NCI-H2171 treated with DMSO at 0.1 percent for 48 hours (cell line): ENCODE measurements at regions not wholly inside any gene's neighbourhood (a gene's known extent, or its start where the extent isn't known, plus 50 kb on each side); places are given as distances from the start of the nearest gene placed in this dataset.
"Not testable (repeated sequence)": the region's sequence is repeated elsewhere in the genome, so short reads cannot be mapped to it uniquely, and the experiment has no call there.

Source experiments
- DNase-seq: peaks from one replicate; lab custom pipeline; 2025; lab: John Stamatoyannopoulos, UW

- no peak for DNase-seq
Observed at GRCh38 chr16:75837681-75838080, 111.4 kb upstream of the CPHXL start.

DNA sequence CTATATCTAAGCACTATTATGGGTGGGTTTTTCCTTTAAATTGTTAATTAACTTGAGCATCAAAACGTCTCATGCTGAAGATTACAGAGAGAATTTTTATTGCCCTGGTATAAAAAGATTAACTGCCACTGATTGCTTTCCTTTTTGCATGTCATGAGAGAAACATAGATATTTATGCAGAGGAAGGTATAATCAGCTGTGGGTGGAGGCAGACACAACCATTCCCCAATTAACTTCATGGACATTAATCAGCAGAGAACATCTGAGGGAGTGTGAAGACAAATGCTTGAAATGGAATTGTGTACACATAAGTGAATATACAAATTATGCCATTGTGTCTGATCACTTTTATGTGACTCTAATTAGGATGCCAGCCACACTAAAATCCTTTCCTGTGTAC, 115.2 kb upstream of the CPHXL start:
- no peak for DNase-seq

DNA sequence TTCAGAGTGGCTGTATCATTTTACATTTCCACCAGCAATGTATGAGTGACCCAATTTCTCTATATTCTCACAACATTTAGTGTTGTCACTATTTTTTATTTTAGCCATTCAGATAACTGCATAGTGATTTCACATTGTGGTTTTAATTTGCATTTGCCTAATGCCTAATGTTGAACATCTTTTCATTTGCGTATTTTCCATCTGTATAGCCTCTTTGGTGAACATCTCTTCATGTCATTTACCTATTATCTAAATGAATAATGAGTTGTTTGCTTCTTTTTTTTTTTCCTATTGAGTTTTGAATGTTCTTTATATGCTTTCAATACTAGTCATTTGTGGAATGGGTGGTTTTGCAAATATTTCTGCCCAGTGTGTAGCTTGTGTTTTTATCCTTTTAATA, 120.9 kb upstream of the CPHXL start:
- no peak for DNase-seq

- no peak for DNase-seq
Observed at GRCh38 chr16:75854152-75854551, 127.9 kb upstream of the CPHXL start.

GRCh38 chr16:75860326-75861053, 134.2 kb upstream of the CPHXL start:
- no peak for DNase-seq

DNA sequence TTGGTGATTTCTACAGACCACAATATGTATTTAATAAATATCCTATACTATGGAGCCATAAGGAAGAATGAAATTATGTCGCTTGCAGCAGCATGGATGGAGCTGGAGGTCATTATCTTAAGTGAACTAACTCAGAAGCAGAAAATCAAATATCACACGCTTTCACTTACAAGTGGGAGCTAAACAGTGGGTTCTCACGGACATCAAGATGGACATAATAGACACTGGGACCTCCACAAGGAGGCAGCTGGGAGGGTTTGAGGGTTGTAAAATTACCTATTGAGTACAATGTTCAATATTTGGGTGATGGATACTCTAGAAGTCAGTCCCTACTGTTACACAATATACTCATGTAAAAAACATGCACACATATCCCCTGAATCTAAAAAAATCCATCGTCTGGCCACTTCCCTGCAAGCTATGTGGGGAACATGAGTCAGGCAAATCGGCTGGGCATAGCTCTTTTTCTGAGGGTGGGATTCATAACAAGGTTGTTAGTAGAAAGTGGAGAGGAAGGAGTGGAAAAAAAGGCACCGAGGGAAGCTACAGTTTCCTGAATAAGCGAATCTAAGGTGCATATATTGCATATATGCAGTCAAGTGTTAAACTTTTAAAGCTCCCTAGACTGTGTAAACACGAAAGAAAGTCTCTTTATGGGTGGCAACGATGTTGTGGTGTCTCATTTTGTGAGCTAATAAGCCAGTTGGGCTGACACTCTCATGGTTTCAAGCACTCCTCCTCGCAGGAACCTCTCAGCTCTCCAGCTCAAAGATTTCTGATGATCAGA, 135.2 kb upstream of the CPHXL start:
- no peak for DNase-seq

DNA sequence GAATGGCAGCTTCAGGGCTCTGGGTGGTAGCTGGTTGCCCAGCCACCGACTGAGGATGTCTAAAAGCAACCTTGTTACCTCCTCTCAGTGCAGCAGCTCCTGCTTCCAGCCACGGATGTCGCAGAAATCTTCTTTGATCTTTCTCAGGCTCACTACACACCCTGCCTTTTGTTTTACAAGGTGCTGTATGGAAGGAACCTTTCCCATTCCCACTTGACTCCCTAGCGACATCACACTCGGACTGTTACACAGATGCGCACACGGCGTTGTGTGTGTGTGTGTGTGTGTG, 135.8 kb upstream of the CPHXL start:
- DNase-seq = no peak

- DNase-seq = no peak
Observed at GRCh38 chr16:75864243-75864642, 138.0 kb upstream of the CPHXL start.

DNA sequence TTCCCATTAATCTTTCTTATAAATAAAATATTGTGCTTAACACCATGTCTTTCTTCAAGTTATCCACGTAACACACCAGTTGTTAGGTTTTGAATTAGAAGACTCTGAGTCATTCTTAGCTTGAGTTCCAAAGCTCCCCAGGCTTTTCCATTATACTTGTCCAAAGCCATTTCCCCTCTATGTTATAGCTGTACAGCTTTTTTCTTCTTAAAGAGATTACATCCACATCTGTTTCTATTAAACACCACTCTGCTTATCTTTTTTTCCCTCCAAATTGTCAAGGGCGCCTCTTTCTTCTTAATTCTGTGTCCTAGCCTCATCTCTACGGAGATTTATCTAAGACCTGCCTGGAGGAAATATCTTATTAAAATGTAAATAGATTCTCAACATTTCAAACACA, 139.4 kb upstream of the CPHXL start:
- DNase-seq = no peak

DNA sequence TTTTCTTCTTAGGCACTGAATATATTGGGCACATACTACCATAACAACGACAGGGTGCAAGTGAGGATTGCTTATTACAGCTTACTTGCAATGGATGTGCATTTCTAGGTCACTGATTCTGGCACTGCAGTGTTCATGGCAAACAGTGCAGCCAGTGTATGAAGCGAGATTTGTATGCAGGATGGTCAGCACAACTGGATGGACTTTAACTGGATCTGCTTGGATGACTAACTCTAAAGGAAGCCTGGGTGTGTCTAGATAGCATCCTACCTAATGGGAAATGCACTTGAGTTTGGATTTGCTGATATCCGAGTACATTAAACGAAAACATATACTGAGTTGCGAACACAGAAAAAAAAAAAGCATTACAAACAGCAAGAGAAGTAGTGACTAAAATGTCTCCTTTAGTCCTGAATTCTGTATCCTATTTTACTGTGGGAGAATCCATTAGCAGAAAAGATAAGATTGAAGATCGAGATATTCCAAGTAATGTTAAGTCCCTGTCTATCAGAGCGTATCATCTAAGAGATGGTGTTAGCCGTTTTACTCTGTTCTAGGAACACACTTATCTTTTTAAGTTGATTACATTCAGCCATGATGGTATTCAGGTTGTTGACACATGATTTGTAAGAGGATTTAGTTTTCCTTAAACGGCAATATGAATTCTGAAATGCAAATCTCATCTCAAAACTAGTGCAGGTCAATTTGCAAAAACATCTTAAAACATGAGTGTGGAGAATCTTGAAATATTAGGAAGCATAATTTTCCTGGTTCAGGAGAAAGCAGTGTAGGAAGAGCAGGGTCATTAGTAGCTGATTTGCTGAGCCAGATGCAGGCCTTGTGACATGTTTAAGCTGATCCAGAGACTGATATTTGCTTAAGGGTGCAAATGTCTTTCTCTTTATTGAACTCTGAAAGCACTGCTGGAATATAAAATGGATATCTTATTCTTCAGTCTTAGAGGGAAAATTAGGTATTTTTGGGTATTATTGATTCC, 142.6 kb upstream of the CPHXL start:
- DNase-seq = no peak

DNA sequence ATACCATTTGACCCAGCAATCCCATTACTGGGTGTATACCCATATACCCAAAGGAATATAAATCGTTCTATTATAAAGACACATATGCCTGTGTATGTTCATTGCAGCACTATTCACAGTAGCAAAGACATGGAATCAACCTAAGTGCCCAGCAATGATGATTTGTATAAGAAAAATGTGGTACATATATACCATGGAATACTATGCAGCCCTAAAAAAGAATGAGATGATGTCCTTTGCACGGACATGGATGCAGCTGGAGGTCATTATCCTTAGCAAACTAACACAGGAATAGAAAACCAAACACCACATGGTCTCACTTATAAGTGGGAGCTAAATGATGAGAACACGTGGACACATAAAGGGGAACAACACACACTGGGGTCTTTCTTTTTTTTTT, 155.0 kb upstream of the CPHXL start:
- DNase-seq = not testable (repeated sequence)

- DNase-seq = no peak
Observed at GRCh38 chr16:75899163-75899562, 172.9 kb upstream of the CPHXL start.

- peak; percentile 98 for DNase-seq
Observed at GRCh38 chr16:75908331-75909117, 182.2 kb upstream of the CPHXL start.

- no peak for DNase-seq
Observed at GRCh38 chr16:75909746-75910145, 183.5 kb upstream of the CPHXL start.

DNA sequence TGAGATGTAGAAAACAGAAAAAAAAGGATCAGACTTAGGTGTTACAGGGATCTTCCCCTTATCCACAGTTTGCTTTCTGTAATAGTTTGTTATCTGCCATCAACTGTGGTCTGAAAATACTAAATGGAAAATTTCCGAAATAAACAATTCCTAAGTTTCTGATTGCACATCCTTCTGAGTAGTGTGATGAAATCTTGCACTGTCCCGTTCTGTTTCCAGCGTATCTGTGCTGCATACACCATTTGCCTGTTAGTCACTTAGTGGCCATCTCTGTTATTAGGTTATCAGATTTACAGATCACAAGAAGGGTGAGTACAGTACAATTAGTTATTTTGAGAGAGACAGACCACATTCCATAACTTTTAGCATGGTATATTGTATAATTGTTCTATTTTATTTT, 185.6 kb upstream of the CPHXL start:
- DNase-seq = no peak

GRCh38 chr16:75913958-75914357, 187.7 kb upstream of the CPHXL start:
- no peak for DNase-seq

GRCh38 chr16:75916451-75916850, 190.2 kb upstream of the CPHXL start:
- no peak for DNase-seq

GRCh38 chr16:75918109-75918508, 191.8 kb upstream of the CPHXL start:
- no peak for DNase-seq

DNA sequence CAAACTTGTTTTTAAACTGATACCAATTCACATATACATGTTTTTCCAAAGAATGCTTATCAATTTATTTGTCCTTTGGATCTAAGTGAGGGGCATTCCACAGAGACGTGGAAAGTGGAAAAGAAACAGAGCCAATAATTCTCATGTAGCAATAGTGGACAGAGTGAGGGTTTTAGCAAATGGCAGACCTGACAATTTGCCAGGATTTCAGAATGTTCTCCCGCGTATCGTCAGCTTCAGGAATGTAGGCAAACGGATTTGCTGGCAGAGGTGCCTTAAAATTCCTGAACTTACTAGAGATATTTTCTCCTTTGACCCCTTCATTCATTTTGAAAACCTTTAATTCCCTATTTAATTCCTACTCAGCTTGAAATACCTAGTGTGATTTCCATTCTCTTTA, 193.4 kb upstream of the CPHXL start:
- no peak for DNase-seq

- DNase-seq = peak; percentile 93
Observed at GRCh38 chr16:75921281-75921680, 195.0 kb upstream of the CPHXL start.

DNA sequence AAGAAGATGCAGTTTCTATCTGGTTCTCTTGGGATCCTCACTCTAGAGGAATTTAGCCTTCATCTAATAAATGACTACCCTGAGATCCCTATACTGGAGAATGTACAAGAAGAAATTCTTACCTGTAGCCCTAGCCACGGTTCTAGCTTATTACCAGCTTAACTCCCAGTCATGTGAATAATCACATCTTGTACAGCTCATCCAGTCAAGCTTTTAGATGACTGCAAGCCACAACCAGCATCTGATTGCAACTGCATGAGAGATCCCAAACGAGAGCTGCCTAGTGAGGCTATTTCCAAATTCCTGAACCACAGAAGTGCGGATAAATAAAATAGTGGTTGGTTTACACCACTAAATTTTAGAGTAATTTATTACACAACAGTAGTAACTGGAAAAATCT, 196.0 kb upstream of the CPHXL start:
- DNase-seq = peak; percentile 17

- DNase-seq = no peak
Observed at GRCh38 chr16:75924397-75924796, 198.1 kb upstream of the CPHXL start.
